ENCODE measurements at regions not wholly inside any gene's neighbourhood (a gene's known extent, or its start where the extent isn't known, plus 50 kb on each side); places are given as distances from the start of the nearest gene placed in this dataset.

GRCh38 chr14:82080370-82080769 is 546.7 kb upstream of the SEL1L start:
- no peak for TF ChIP-seq POLR2A (IDR thresholded peaks at IDR 0.05; ENCODE audit: low read depth, low read length)
- no peak for TF ChIP-seq TAF1 (IDR thresholded peaks at IDR 0.05; ENCODE audit: borderline replicate concordance, low read depth, low read length)
